ENCODE measurements at regions not wholly inside any gene's neighbourhood (a gene's known extent, or its start where the extent isn't known, plus 50 kb on each side); places are given as distances from the start of the nearest gene placed in this dataset.

GRCh38 chr4:137609718-137610430 lies 77.6 kb upstream of the PCDH18 start:
- TF ChIP-seq CTCF (conservative IDR thresholded peaks at IDR 0.05; ENCODE audit: low read depth in 2 of 2) (no peak), POLR2AphosphoS5 (IDR thresholded peaks at IDR 0.05; ENCODE audit: low read depth) (no peak), REST (IDR thresholded peaks at IDR 0.05; ENCODE audit: unreplicated experiment) (no peak), EZH2phosphoT487 (IDR thresholded peaks at IDR 0.05; ENCODE audit: unreplicated experiment) (no peak), EZH2 (IDR thresholded peaks at IDR 0.05; ENCODE audit: low read depth, unreplicated experiment) (no peak), ZNF331 (CRISPR knock-in tag; IDR thresholded peaks at IDR 0.05; ENCODE audit: low read depth) (no peak), CREB1 (CRISPR knock-in tag; IDR thresholded peaks at IDR 0.05; ENCODE audit: low read depth) (no peak), JUNB (IDR thresholded peaks at IDR 0.05; ENCODE audit: unreplicated experiment) (no peak), STAT1 (IDR thresholded peaks at IDR 0.05; ENCODE audit: unreplicated experiment) (no peak)
- TF ChIP-seq, protein P1, sequence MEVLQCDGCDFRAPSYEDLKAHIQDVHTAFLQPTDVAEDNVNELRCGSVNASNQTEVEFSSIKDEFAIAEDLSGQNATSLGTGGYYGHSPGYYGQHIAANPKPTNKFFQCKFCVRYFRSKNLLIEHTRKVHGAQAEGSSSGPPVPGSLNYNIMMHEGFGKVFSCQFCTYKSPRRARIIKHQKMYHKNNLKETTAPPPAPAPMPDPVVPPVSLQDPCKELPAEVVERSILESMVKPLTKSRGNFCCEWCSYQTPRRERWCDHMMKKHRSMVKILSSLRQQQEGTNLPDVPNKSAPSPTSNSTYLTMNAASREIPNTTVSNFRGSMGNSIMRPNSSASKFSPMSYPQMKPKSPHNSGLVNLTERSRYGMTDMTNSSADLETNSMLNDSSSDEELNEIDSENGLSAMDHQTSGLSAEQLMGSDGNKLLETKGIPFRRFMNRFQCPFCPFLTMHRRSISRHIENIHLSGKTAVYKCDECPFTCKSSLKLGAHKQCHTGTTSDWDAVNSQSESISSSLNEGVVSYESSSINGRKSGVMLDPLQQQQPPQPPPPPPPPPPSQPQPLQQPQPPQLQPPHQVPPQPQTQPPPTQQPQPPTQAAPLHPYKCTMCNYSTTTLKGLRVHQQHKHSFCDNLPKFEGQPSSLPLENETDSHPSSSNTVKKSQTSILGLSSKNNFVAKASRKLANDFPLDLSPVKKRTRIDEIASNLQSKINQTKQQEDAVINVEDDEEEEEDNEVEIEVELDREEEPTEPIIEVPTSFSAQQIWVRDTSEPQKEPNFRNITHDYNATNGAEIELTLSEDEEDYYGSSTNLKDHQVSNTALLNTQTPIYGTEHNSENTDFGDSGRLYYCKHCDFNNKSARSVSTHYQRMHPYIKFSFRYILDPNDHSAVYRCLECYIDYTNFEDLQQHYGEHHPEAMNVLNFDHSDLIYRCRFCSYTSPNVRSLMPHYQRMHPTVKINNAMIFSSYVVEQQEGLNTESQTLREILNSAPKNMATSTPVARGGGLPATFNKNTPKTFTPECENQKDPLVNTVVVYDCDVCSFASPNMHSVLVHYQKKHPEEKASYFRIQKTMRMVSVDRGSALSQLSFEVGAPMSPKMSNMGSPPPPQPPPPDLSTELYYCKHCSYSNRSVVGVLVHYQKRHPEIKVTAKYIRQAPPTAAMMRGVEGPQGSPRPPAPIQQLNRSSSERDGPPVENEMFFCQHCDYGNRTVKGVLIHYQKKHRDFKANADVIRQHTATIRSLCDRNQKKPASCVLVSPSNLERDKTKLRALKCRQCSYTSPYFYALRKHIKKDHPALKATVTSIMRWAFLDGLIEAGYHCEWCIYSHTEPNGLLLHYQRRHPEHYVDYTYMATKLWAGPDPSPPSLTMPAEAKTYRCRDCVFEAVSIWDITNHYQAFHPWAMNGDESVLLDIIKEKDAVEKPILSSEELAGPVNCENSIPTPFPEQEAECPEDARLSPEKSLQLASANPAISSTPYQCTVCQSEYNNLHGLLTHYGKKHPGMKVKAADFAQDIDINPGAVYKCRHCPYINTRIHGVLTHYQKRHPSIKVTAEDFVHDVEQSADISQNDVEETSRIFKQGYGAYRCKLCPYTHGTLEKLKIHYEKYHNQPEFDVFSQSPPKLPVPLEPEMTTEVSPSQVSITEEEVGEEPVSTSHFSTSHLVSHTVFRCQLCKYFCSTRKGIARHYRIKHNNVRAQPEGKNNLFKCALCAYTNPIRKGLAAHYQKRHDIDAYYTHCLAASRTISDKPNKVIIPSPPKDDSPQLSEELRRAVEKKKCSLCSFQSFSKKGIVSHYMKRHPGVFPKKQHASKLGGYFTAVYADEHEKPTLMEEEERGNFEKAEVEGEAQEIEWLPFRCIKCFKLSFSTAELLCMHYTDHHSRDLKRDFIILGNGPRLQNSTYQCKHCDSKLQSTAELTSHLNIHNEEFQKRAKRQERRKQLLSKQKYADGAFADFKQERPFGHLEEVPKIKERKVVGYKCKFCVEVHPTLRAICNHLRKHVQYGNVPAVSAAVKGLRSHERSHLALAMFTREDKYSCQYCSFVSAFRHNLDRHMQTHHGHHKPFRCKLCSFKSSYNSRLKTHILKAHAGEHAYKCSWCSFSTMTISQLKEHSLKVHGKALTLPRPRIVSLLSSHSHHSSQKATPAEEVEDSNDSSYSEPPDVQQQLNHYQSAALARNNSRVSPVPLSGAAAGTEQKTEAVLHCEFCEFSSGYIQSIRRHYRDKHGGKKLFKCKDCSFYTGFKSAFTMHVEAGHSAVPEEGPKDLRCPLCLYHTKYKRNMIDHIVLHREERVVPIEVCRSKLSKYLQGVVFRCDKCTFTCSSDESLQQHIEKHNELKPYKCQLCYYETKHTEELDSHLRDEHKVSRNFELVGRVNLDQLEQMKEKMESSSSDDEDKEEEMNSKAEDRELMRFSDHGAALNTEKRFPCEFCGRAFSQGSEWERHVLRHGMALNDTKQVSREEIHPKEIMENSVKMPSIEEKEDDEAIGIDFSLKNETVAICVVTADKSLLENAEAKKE (CRISPR knock-in tag; IDR thresholded peaks at IDR 0.05): no peak
- TF ChIP-seq, protein P2, sequence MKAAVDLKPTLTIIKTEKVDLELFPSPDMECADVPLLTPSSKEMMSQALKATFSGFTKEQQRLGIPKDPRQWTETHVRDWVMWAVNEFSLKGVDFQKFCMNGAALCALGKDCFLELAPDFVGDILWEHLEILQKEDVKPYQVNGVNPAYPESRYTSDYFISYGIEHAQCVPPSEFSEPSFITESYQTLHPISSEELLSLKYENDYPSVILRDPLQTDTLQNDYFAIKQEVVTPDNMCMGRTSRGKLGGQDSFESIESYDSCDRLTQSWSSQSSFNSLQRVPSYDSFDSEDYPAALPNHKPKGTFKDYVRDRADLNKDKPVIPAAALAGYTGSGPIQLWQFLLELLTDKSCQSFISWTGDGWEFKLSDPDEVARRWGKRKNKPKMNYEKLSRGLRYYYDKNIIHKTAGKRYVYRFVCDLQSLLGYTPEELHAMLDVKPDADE (IDR thresholded peaks at IDR 0.05): peak; percentile 67
